ENCODE measurements at regions not wholly inside any gene's neighbourhood (a gene's known extent, or its start where the extent isn't known, plus 50 kb on each side); places are given as distances from the start of the nearest gene placed in this dataset.

DNA sequence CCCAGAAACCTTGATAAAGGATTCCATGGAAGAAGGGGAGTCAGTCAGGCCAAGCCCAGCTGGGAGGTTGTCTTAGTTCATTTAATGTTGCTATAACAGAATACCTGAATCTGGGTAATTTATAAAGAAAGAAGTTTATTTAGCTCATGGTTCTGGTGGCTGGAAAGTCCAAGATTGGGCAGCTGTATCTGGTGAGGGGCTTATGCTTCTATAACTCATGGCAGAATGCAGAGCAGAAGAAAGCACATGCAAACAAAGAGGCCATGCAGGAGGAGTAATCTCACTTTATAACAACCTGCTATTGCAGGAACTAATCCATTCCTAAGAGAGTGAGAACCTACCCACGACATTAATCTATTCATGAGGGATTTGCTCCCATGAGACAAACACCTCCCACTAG is 54.2 kb upstream of the ANKRD1 start:
- Histone ChIP-seq H3F3A (ENCODE audit: low read length, unreplicated experiment) (no peaks in the 10 kb centered on the region), H3K27me3 (ENCODE audit: low read length) (no peaks in the 10 kb centered on the region), H3K9me2 (replicated peaks; ENCODE audit: low read length) (no peaks in the 10 kb centered on the region), H3K9me3 (ENCODE audit: low read length) (no peaks in the 10 kb centered on the region), H3K36me3 (ENCODE audit: low read depth, low read length) (no peaks in the 10 kb centered on the region), H3K4me3 (ENCODE audit: low read length) (no peak overlapping the region), H3K79me2 (ENCODE audit: low read length) (no peaks in the 10 kb centered on the region), H3K4me1 (ENCODE audit: insufficient read depth, low read length) (peaks cover 2% of the 10 kb centered on the region), H3K27ac (ENCODE audit: low read length) (no peak overlapping the region), H3K4me2 (ENCODE audit: low read length) (no peak overlapping the region), H4K20me1 (ENCODE audit: low read length) (no peaks in the 10 kb centered on the region), H2AFZ (ENCODE audit: low read length) (no peak overlapping the region), H3K9ac (ENCODE audit: low read length) (no peak overlapping the region)
- intact Hi-C loops (cut with micrococcal nuclease), result no loop called here
- TF ChIP-seq EZH2phosphoT487 (IDR thresholded peaks at IDR 0.05; ENCODE audit: borderline replicate concordance, low read length), result no peak
- TF ChIP-seq, protein P1, sequence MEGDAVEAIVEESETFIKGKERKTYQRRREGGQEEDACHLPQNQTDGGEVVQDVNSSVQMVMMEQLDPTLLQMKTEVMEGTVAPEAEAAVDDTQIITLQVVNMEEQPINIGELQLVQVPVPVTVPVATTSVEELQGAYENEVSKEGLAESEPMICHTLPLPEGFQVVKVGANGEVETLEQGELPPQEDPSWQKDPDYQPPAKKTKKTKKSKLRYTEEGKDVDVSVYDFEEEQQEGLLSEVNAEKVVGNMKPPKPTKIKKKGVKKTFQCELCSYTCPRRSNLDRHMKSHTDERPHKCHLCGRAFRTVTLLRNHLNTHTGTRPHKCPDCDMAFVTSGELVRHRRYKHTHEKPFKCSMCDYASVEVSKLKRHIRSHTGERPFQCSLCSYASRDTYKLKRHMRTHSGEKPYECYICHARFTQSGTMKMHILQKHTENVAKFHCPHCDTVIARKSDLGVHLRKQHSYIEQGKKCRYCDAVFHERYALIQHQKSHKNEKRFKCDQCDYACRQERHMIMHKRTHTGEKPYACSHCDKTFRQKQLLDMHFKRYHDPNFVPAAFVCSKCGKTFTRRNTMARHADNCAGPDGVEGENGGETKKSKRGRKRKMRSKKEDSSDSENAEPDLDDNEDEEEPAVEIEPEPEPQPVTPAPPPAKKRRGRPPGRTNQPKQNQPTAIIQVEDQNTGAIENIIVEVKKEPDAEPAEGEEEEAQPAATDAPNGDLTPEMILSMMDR (conservative IDR thresholded peaks at IDR 0.05; ENCODE audit: low read depth, low read length), result no peak
- no peak for TF ChIP-seq EZH2 (IDR thresholded peaks at IDR 0.05; ENCODE audit: low read length, unreplicated experiment)
- ChIA-PET CTCF (no interaction called here), POLR2A (ENCODE audit: unreplicated experiment) (no interaction called here)
- DNase-seq (no peak), ATAC-seq (no peak)
- BruUV-seq (replicated peaks), result no TSS peak

DNA sequence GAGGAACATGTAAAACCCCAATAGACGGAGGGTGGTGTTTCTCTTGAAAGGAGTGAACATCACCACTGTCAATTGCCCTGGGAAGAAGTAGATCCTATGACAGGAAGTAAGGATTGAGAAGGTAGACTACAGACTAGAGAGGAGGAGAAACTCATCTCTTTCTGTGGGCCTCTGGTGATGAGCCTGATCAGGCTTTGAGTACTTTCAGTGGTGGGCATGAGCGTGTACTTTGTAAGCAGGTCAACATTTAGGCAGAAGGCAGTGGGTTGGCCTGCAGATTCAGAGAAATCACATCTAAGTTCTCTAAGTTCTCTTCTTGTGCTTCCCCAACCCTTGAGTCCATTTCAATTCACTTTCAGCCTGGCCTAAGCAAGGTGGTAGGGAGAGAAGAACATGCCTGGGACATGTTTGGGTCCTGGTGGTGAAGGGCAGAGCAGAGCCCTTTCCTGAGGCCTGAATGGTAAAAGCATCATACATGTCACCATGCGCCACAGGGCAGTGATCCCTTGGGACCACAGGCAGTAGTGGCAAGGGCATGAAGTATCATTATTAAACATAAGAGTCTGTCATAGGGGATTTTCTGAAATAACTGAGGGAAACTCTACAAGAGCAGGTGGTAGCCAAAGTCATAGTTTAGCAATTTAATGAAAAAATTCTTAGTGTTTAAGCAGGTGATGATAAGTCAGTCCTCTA is 56.4 kb upstream of the ANKRD1 start:
- no peaks in the 10 kb centered on the region for H4K20me1 ChIP-seq (ENCODE audit: low read length)
- ChIA-PET CTCF (no interaction called here), POLR2A (ENCODE audit: unreplicated experiment) (no interaction called here)
- H3K27ac ChIP-seq (ENCODE audit: low read length), result no peak overlapping the region
- H3K4me1 ChIP-seq (ENCODE audit: insufficient read depth, low read length), result no peaks in the 10 kb centered on the region
- TF ChIP-seq, protein P1 (conservative IDR thresholded peaks at IDR 0.05; ENCODE audit: low read depth, low read length), result no peak
- no peak for TF ChIP-seq EZH2phosphoT487 (IDR thresholded peaks at IDR 0.05; ENCODE audit: borderline replicate concordance, low read length)
- TF ChIP-seq EZH2 (IDR thresholded peaks at IDR 0.05; ENCODE audit: low read length, unreplicated experiment), result no peak
- DNase-seq (no peak), ATAC-seq (no peak)
- no peak overlapping the region for H2AFZ ChIP-seq (ENCODE audit: low read length)
- no peaks in the 10 kb centered on the region for H3K36me3 ChIP-seq (ENCODE audit: low read depth, low read length)
- H3K79me2 ChIP-seq (ENCODE audit: low read length), result no peaks in the 10 kb centered on the region
- no peak overlapping the region for H3K4me2 ChIP-seq (ENCODE audit: low read length)
- intact Hi-C loops (cut with micrococcal nuclease), result no loop called here
- no TSS peak for BruUV-seq (replicated peaks)
- H3K27me3 ChIP-seq (ENCODE audit: low read length), result no peaks in the 10 kb centered on the region
- H3F3A ChIP-seq (ENCODE audit: low read length, unreplicated experiment), result no peaks in the 10 kb centered on the region
- H3K9me2 ChIP-seq (replicated peaks; ENCODE audit: low read length), result no peaks in the 10 kb centered on the region
- H3K9ac ChIP-seq (ENCODE audit: low read length), result no peak overlapping the region
- no peak overlapping the region for H3K4me3 ChIP-seq (ENCODE audit: low read length)
- no peaks in the 10 kb centered on the region for H3K9me3 ChIP-seq (ENCODE audit: low read length)

DNA sequence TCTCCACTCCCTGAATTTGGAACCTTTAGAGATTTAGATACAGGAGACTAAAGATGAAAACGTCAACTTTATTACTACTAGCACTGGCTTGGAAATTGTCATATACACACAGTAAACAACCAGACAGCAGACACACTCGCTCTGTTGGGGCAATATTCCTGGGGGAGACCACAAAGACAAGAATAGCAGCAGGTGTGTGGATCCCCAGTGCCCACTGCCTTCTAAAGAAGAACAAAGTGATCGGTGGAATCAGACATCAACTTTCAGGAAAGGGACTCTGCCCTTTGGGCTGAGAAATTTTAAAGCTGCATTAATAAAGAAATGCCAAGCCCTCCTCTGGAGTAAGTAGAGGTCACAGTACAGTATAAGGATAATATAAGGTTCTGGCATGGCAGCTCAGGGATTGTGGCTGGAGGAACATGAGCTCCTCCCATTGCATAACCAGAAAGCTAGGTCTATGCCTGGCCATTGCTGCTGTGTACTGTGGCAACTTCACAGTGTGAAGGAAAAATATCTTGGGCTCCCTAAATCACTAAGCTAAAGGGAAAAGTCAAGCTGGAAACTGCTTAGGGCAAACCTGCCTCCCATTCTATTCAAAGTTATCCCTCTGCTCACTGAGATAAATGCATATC is 57.1 kb upstream of the ANKRD1 start:
- no peak for TF ChIP-seq EZH2 (IDR thresholded peaks at IDR 0.05; ENCODE audit: low read length, unreplicated experiment)
- TF ChIP-seq EZH2phosphoT487 (IDR thresholded peaks at IDR 0.05; ENCODE audit: borderline replicate concordance, low read length), result no peak
- TF ChIP-seq, protein P1 (conservative IDR thresholded peaks at IDR 0.05; ENCODE audit: low read depth, low read length), result no peak
- Histone ChIP-seq H3K27ac (ENCODE audit: low read length) (no peak overlapping the region), H3K4me1 (ENCODE audit: insufficient read depth, low read length) (no peaks in the 10 kb centered on the region), H3K36me3 (ENCODE audit: low read depth, low read length) (no peaks in the 10 kb centered on the region), H3K9ac (ENCODE audit: low read length) (no peak overlapping the region), H4K20me1 (ENCODE audit: low read length) (no peaks in the 10 kb centered on the region), H3K79me2 (ENCODE audit: low read length) (no peaks in the 10 kb centered on the region), H3K27me3 (ENCODE audit: low read length) (no peaks in the 10 kb centered on the region), H3F3A (ENCODE audit: low read length, unreplicated experiment) (no peaks in the 10 kb centered on the region), H2AFZ (ENCODE audit: low read length) (no peak overlapping the region), H3K4me3 (ENCODE audit: low read length) (no peak overlapping the region), H3K9me3 (ENCODE audit: low read length) (no peaks in the 10 kb centered on the region), H3K9me2 (replicated peaks; ENCODE audit: low read length) (no peaks in the 10 kb centered on the region), H3K4me2 (ENCODE audit: low read length) (no peak overlapping the region)
- CTCF ChIA-PET, result no interaction called here
- BruUV-seq (replicated peaks), result no TSS peak
- DNase-seq (no peak), ATAC-seq (no peak)
- intact Hi-C loops (cut with micrococcal nuclease), result no loop called here
- POLR2A ChIA-PET (ENCODE audit: unreplicated experiment), result no interaction called here

All from PC-3 (cell line).